Epithelial cell of proximal tubule (primary cell): ENCODE measurements at regions not wholly inside any gene's neighbourhood (a gene's known extent, or its start where the extent isn't known, plus 50 kb on each side); places are given as distances from the start of the nearest gene placed in this dataset.
"Not testable (repeated sequence)": the region's sequence is repeated elsewhere in the genome, so short reads cannot be mapped to it uniquely, and the experiment has no call there.

Experiments
- DNase-seq: peaks from one replicate; pipeline ENCODE4 v3.0.0-alpha.2; 2011; ENCODE audit warnings: low read depth
- H3K4me3 ChIP-seq: 2 replicates; pipeline ENCODE4 v1.5.1; 2011; ENCODE audit warnings: low read depth, mild to moderate bottlenecking, low read length
- CTCF ChIP-seq: conservative IDR thresholded peaks from 2 replicates; pipeline ENCODE4 v1.5.1; 2012; ENCODE audit warnings: low read depth, mild to moderate bottlenecking, low read length

DNA sequence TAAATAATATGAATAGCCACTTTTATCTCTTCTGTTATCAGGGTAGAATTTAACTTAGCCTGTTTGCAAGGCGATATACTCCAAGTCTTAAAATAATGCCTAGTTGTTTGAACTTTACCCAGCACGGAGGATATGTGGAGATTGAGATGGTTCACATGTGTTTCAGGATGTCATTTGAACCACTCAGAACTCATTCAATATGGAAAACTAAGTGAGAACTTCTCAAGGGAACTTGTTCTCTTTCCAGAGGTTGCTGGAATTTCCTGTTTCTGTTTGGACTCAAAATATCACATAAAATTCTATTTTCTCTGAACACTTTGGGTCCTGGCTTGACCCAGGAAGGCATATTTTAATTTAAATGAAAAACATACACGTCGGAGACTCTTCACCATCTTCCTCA lies 139.1 kb upstream of the MYO10 start:
- no peak for TF ChIP-seq CTCF

DNA sequence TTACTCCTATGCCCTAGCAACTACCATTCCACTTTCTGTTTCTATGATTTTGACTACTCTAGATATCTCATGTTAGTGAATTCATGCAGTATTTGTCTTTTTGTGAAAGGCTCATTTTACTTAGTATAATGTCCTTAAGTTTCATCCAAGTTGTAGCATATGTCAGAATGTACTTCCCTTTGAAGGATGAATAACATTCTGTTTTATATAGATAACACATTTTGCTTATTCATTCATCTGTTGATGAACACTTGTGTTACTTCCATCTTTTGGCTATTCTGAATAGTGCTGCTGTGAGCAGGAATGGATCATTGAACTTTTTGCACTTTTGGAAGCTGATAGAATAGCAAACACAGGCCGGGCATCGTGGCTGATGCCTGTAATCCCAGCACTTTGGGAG lies 140.2 kb upstream of the MYO10 start:
- DNase-seq: no peak
- TF ChIP-seq CTCF: no peak
- H3K4me3 ChIP-seq: no peak overlapping the region

More for the DNA sequence above, 139.1 kb upstream of the MYO10 start:
- H3K4me3 ChIP-seq: no peak overlapping the region
- DNase-seq: no peak

DNA sequence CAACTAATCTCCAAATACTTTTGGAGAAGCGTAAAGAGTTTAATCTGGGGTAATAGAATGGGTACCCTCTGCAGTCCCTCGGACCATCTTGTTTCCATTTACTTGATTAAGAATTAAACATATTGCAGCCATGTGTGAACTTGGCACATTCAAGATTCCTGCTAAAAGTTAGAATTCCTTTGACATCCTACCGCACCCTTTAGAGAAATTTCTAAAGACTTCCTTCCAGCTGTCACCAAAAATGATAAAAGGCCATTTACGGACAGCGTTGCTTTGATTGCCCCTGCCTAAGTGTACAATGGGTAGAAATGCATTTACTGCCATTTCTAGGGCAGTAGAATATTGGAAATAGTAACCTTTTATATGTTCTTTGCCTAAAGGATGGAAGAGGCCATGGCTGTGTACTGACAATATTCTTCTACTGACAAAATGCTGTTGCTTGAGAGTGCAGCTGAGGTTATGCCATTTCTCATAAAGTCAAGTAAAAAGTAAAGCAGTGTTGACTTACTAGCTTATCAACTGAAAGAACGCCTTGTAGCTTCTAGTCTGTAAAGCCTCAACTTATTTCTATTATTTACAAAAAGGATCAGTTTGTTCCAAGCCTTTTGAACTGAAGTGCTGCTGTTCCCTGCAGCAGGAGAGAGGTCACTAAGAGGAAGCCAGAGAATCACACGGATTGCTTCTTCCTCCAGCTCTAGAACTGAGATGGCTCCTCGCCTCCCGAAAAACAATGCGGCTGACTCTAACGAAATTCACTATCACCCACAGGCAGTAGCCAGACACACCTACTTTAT lies 139.8 kb upstream of the BASP1 start:
- TF ChIP-seq CTCF: no peak
- H3K4me3 ChIP-seq: no peak overlapping the region
- no peak for DNase-seq

- DNase-seq: no peak
- H3K4me3 ChIP-seq: no peak overlapping the region
- no peak for TF ChIP-seq CTCF
Measured at GRCh38 chr5:17079562-17079961, 137.9 kb upstream of the BASP1 start.

- DNase-seq: no peak
- TF ChIP-seq CTCF: no peak
Measured at GRCh38 chr5:17080361-17080760, 137.1 kb upstream of the BASP1 start.

DNA sequence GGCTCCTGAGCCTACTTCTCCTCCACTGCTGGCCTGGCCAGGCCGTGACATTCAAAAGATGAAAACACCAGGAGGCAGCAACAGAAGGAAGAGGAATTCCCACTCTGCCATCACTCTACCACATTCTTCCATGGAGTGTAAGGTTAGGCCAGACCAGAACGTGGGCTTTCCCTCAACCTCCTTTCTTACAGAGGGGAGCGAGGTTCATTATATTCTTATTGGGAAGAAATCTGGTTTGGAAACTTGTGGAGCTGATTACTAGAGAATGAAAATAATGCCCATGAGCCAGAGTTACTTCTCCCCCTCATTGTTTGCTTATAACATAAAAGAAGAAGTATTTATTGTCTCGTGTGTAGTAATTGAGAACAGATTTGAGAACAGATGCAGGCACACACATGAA lies 136.3 kb upstream of the BASP1 start:
- no peak overlapping the region for H3K4me3 ChIP-seq
- DNase-seq: no peak
- no peak for TF ChIP-seq CTCF

More at GRCh38 chr5:17080361-17080760, 137.1 kb upstream of the BASP1 start:
- H3K4me3 ChIP-seq: no peak overlapping the region

- not testable (repeated sequence) for H3K4me3 ChIP-seq, DNase-seq
Measured at GRCh38 chr5:17083276-17083675, 134.2 kb upstream of the BASP1 start.
